ENCODE measurements at regions not wholly inside any gene's neighbourhood (a gene's known extent, or its start where the extent isn't known, plus 50 kb on each side); places are given as distances from the start of the nearest gene placed in this dataset.

- Mint-ChIP-seq H3K4me1 (ENCODE audit: insufficient read depth, unreplicated experiment) (peaks cover 15% of the 10 kb centered on the region), H3K4me3 (ENCODE audit: unreplicated experiment) (no peak overlapping the region), H3K9me3 (ENCODE audit: unreplicated experiment) (no peaks in the 10 kb centered on the region), H3K27ac (ENCODE audit: low read depth, unreplicated experiment) (no peak overlapping the region), H3K27me3 (ENCODE audit: insufficient read depth, unreplicated experiment) (no peaks in the 10 kb centered on the region), H3K36me3 (ENCODE audit: insufficient read depth, unreplicated experiment) (no peaks in the 10 kb centered on the region)
- TF ChIP-seq, protein P1, sequence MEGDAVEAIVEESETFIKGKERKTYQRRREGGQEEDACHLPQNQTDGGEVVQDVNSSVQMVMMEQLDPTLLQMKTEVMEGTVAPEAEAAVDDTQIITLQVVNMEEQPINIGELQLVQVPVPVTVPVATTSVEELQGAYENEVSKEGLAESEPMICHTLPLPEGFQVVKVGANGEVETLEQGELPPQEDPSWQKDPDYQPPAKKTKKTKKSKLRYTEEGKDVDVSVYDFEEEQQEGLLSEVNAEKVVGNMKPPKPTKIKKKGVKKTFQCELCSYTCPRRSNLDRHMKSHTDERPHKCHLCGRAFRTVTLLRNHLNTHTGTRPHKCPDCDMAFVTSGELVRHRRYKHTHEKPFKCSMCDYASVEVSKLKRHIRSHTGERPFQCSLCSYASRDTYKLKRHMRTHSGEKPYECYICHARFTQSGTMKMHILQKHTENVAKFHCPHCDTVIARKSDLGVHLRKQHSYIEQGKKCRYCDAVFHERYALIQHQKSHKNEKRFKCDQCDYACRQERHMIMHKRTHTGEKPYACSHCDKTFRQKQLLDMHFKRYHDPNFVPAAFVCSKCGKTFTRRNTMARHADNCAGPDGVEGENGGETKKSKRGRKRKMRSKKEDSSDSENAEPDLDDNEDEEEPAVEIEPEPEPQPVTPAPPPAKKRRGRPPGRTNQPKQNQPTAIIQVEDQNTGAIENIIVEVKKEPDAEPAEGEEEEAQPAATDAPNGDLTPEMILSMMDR (IDR thresholded peaks at IDR 0.05; ENCODE audit: unreplicated experiment), result no peak
- ChIA-PET POLR2A (no interaction called here), CTCF (interaction anchor here (0.6 to 2.6 kb wide), 3 partner anchors 10 to 364 kb away, joined by 3 to 8 read pairs (median 3); no protein-coding TSS in a partner anchor)
- intact Hi-C loops (cut with micrococcal nuclease), result no loop called here
- BruUV-seq (replicated peaks), result no TSS peak
- no peak for DNase-seq (ENCODE audit: unreplicated experiment)
These were observed 215.6 kb downstream of the PDCD6IP start for GRCh38 chr3:34013818-34014570.

GRCh38 chr3:34015204-34016142 is 217.0 kb downstream of the PDCD6IP start:
- CTCF ChIA-PET, result interaction anchor here (0.7 to 2.6 kb wide), 10 partner anchors 9 to 246 kb away, joined by 3 to 8 read pairs (median 4); no protein-coding TSS in a partner anchor
- H3K27ac Mint-ChIP-seq (ENCODE audit: low read depth, unreplicated experiment), result no peak overlapping the region
- H3K4me1 Mint-ChIP-seq (ENCODE audit: insufficient read depth, unreplicated experiment), result peaks cover 15% of the 10 kb centered on the region
- H3K4me3 Mint-ChIP-seq (ENCODE audit: unreplicated experiment), result no peak overlapping the region
- intact Hi-C loops (cut with micrococcal nuclease), result no loop called here
- POLR2A ChIA-PET, result interaction anchor here (0.9 kb wide), 1 partner anchor 12 kb away, joined by 3 read pairs; no protein-coding TSS in a partner anchor
- H3K27me3 Mint-ChIP-seq (ENCODE audit: insufficient read depth, unreplicated experiment), result no peaks in the 10 kb centered on the region
- no peaks in the 10 kb centered on the region for H3K9me3 Mint-ChIP-seq (ENCODE audit: unreplicated experiment)
- no TSS peak for BruUV-seq (replicated peaks)
- peaks cover 2% of the 10 kb centered on the region for H3K36me3 Mint-ChIP-seq (ENCODE audit: insufficient read depth, unreplicated experiment)
- DNase-seq (ENCODE audit: unreplicated experiment), result no peak
- TF ChIP-seq, protein P1 (IDR thresholded peaks at IDR 0.05; ENCODE audit: unreplicated experiment), result no peak

- peaks cover 9% of the 10 kb centered on the region for H3K36me3 Mint-ChIP-seq (ENCODE audit: insufficient read depth, unreplicated experiment)
- H3K27me3 Mint-ChIP-seq (ENCODE audit: insufficient read depth, unreplicated experiment), result no peaks in the 10 kb centered on the region
- peaks cover 8% of the 10 kb centered on the region for H3K4me1 Mint-ChIP-seq (ENCODE audit: insufficient read depth, unreplicated experiment)
- intact Hi-C loops (cut with micrococcal nuclease), result no loop called here
- H3K4me3 Mint-ChIP-seq (ENCODE audit: unreplicated experiment), result no peak overlapping the region
- H3K27ac Mint-ChIP-seq (ENCODE audit: low read depth, unreplicated experiment), result peak overlapping the region; percentile 67
- H3K9me3 Mint-ChIP-seq (ENCODE audit: unreplicated experiment), result no peaks in the 10 kb centered on the region
- BruUV-seq (replicated peaks), result no TSS peak
- TF ChIP-seq, protein P1 (IDR thresholded peaks at IDR 0.05; ENCODE audit: unreplicated experiment), result no peak
- ChIA-PET POLR2A (no interaction called here), CTCF (interaction anchor here (0.7 to 1.1 kb wide), 2 partner anchors 9 to 479 kb away, joined by 3 read pairs; no protein-coding TSS in a partner anchor)
- peak; percentile 45 for DNase-seq (ENCODE audit: unreplicated experiment)
These were observed 218.6 kb downstream of the PDCD6IP start for GRCh38 chr3:34016925-34017587.
